Fibroblast of peridontal ligament (primary cell): ENCODE measurements at regions not wholly inside any gene's neighbourhood (a gene's known extent, or its start where the extent isn't known, plus 50 kb on each side); places are given as distances from the start of the nearest gene placed in this dataset.

Experiments
- DNase-seq: peaks from one replicate; pipeline ENCODE4 v3.0.0-alpha.2; 2010; ENCODE audit errors: extremely low read depth

GRCh38 chr18:71523483-71524435 lies 1020.4 kb downstream of the CBLN2 start:
- no peak for DNase-seq

DNA sequence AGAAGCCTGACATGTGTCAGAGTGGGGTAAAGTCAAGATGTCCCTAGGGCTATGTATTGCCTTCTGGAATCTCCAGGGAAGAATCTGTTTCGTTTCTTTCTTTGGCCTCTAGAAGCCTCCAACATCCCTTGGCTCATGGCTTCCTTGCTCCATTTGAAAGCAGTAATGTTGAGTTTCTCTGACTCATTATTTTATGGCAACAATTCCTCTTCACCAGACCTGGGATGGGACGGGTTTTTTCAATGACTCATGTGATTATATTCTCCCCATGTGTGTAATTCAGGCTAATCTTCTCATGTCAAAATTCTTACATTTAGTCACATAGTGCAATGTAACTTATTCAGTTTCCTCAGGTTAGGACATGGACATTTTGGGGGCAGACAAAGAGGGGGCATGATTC lies 1038.6 kb downstream of the CBLN2 start:
- DNase-seq = no peak

DNA sequence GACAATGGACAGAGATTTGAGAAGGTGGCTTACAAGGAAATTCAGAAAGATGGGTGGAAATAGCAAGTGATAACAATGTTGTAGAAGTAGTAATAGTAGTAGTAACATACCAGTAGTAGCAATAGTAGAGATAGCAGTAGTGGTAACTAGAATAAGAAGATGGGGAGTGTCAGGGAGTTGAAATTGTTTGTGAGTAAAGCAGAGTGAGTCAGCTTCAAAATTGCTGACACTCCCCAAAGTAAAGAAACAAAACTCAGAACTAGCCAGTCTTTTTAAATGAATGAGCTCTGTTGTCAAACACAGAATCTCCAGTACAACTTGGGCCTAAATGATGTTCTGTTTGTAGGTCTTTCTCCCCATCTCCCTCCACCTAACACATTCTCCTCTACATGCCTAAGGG lies 1040.9 kb downstream of the CBLN2 start:
- no peak for DNase-seq

- DNase-seq = peak; percentile 20
Observed at GRCh38 chr18:71485611-71486010, 1058.5 kb downstream of the CBLN2 start.

DNA sequence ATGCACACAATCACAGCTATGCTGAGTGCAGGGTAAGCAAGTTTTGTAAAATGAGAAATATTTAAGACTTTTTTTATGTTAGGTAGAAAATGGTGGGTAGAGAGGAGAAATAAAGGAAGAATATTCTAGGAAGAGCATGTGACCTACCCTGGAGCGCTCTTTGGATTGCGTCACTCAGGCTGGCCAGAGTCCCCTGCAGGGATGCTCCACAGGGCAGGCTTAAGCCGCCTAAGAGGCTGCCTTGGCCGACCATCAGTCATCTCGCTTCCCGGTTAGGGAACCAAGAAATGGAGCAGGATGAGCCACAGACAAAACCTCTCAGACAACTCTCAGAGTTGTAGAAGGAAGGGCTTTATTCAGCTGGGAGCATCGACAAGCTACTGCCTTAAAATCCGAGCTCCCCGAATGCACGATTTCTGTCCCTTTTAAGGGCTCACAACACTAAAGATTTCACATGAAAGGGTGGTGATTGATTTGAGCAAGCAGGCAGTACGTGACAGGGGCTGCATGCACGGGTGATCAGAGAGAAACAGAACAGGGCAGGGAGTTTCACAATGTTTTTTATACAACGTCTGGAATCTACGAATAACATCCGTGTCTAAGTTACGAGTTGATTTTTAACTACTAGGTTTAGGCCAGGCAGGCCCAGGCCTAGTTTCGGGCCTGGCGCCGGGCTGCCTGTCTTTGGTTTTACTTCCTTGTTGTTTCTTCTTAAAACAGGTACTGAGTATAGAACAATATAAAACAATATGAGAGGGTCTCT lies 1072.0 kb downstream of the CBLN2 start:
- DNase-seq = no peak

GRCh38 chr18:71456206-71456605 lies 1087.9 kb downstream of the CBLN2 start:
- DNase-seq = no peak

GRCh38 chr18:71450257-71450656 lies 1093.9 kb downstream of the CBLN2 start:
- no peak for DNase-seq

DNA sequence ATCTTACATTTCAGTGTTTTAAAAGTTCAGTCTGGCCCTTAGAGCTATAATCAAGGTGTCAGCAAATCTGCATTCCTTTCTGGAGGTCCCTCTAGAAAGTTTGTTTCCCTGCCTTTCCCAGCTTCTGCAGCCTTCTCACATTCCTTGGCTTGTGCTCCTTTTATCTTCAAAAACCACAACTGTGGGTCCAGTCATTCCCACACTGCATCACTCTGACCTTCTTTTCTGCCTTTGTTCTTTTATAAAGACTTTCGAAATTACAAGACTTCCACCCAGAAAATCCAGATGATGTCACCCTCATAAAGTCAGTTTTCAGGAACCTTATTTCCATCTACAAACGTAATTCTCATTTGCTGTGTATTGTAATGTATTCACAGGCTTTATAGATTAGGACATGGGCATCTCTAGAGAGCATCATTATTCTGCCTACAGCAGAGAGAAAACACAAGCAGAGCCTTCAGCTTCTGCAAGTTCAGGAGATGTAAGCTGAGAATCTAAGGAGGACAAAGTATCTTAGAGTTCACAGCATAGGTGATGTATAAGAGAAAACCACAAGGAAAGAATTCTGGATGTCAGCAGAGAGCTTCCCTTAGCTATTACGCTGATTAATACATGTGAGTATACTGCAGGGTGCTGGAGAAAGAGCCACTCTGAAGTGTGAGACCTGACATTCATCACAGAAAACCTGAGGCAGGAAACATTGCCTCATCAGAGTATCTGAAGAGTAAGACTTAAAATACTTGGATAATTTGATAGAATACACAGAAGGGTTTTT lies 1100.2 kb downstream of the CBLN2 start:
- DNase-seq = peak; percentile 26

GRCh38 chr18:71442731-71443141 lies 1101.4 kb downstream of the CBLN2 start:
- peak; percentile 10 for DNase-seq

DNA sequence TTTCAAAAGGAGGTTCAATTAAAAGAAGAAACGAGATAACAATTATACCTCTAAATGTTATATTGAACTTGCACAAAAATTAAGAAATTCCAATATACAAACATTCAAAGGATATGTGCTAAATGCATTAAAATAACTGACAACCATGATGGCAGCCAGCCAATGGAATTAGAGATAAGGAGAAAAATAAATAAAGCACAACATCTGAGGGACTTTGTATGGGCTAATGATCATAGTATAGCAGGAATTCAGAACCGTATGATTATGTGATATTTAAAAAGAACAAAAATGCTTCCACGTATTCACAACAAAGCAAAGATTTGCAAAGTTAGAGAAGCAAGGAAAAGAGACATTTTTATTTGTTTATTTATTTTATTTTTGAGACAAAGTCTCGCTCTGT lies 1103.0 kb downstream of the CBLN2 start:
- no peak for DNase-seq

DNA sequence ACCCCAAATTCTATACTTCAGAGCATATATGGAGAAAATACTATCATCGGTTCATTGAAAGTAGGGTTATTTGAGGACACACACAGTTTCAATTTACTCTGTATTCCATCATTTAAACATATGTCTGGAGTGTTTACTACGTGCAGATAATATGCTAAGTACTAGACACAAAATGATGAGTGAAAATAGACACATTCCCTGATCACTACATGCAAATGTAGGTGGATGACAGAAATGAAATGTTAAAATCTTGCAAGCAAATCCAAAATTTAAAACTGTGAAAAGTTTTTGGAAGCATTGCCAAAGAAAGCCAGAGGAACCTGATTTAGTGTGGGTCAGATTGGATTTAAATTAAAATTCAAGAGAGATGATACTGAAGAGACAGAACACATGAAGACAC lies 1106.6 kb downstream of the CBLN2 start:
- no peak for DNase-seq

- DNase-seq = no peak
Observed at GRCh38 chr18:71433373-71433772, 1110.8 kb downstream of the CBLN2 start.

- DNase-seq = no peak
Observed at GRCh38 chr18:71431689-71432088, 1112.5 kb downstream of the CBLN2 start.

DNA sequence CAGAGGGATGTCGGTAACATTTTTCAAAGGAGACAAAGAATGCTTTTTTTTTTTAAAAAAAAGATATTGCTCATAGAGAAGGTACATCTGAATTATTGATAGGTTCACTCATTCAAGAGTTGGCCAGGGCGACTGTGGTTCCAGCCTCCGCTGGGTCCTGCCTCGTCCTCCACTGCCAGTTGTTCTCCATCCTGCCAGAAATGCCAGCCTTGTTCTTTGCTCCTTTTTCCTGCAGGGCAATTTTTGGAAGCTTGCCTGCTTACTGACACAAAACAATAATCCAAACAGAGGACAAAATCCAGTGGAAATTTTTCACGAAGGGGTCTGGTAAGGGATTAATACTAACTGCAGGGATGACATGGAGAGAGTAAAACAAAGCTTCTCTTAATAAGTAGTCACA lies 1113.0 kb downstream of the CBLN2 start:
- no peak for DNase-seq

DNA sequence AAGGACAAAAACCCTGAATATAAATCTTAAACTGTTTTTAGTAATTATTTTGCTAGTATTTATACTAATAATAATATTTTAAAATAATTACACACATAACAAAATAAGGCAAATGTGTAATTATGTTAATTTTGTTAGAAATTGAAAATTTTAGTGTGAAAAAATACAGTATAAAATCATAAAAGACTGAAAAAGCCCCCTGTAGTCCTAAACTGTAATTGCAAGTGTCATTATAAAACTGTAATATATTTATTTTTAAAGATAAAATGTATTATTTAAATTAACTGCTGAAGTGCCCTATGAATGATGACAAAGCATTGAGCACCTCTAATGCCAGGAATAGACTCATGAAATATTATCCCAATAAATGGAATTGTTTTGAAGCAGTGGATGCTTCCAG lies 1117.7 kb downstream of the CBLN2 start:
- no peak for DNase-seq

GRCh38 chr18:71405169-71405809 lies 1116.4 kb downstream of the SOCS6 start:
- no peak for DNase-seq

- DNase-seq = no peak
Observed at GRCh38 chr18:71403501-71403900, 1114.7 kb downstream of the SOCS6 start.

- peak; percentile 41 for DNase-seq
Observed at GRCh38 chr18:71398531-71398930, 1109.7 kb downstream of the SOCS6 start.

DNA sequence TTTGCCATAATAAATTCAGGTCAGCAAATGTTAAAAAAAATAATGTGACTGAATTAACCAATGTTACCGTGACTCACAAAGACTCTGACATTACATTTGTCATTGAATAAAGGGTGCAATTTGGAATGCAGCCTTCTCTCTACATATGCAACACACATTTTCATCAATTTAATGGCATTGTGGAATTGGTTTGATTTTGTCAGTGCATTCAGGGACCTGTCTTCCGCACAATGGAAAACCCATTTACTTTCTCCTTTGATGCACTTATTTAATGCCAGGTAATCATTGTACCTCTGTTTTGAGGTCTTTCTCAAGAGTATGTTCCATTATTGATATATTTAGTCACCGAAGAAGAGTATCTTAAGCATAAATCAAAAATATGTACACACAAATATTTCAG lies 1099.3 kb downstream of the SOCS6 start:
- DNase-seq = no peak

- no peak for DNase-seq
Observed at GRCh38 chr18:71374294-71375000, 1085.6 kb downstream of the SOCS6 start.
